ENCODE measurements at regions not wholly inside any gene's neighbourhood (a gene's known extent, or its start where the extent isn't known, plus 50 kb on each side); places are given as distances from the start of the nearest gene placed in this dataset.

GRCh38 chr11:19536131-19536530, 176.5 kb upstream of the NAV2 start:
- no peak for DNase-seq (ENCODE audit: low read depth)
- TF ChIP-seq CTCF (IDR thresholded peaks at IDR 0.05; ENCODE audit: low read depth, low read length, missing control alignments), result no peak

GRCh38 chr11:19530505-19530904, 182.1 kb upstream of the NAV2 start:
- TF ChIP-seq CTCF (IDR thresholded peaks at IDR 0.05; ENCODE audit: low read depth, low read length, missing control alignments), result no peak
- DNase-seq (ENCODE audit: low read depth), result no peak
- no peak overlapping the region for H3K4me3 ChIP-seq (ENCODE audit: low read depth, low read length)

More at GRCh38 chr11:19536131-19536530, 176.5 kb upstream of the NAV2 start:
- no peak overlapping the region for H3K4me3 ChIP-seq (ENCODE audit: low read depth, low read length)

GRCh38 chr11:19526119-19526518, 186.5 kb upstream of the NAV2 start:
- no peak for TF ChIP-seq CTCF (IDR thresholded peaks at IDR 0.05; ENCODE audit: low read depth, low read length, missing control alignments)
- DNase-seq (ENCODE audit: low read depth), result no peak
- no peak overlapping the region for H3K4me3 ChIP-seq (ENCODE audit: low read depth, low read length)

- TF ChIP-seq CTCF (IDR thresholded peaks at IDR 0.05; ENCODE audit: low read depth, low read length, missing control alignments), result no peak
- H3K4me3 ChIP-seq (ENCODE audit: low read depth, low read length), result no peak overlapping the region
- no peak for DNase-seq (ENCODE audit: low read depth)
Observed at GRCh38 chr11:19525714-19526113, 186.9 kb upstream of the NAV2 start.

- TF ChIP-seq CTCF (IDR thresholded peaks at IDR 0.05; ENCODE audit: low read depth, low read length, missing control alignments), result no peak
- H3K4me3 ChIP-seq (ENCODE audit: low read depth, low read length), result no peak overlapping the region
- peak; percentile 7 for DNase-seq (ENCODE audit: low read depth)
Observed at GRCh38 chr11:19525276-19525675, 187.4 kb upstream of the NAV2 start.

- DNase-seq (ENCODE audit: low read depth), result no peak
- no peak for TF ChIP-seq CTCF (IDR thresholded peaks at IDR 0.05; ENCODE audit: low read depth, low read length, missing control alignments)
- no peak overlapping the region for H3K4me3 ChIP-seq (ENCODE audit: low read depth, low read length)
Observed at GRCh38 chr11:19524171-19524671, 188.4 kb upstream of the NAV2 start.

- no peak overlapping the region for H3K4me3 ChIP-seq (ENCODE audit: low read depth, low read length)
- DNase-seq (ENCODE audit: low read depth), result no peak
- TF ChIP-seq CTCF (IDR thresholded peaks at IDR 0.05; ENCODE audit: low read depth, low read length, missing control alignments), result no peak
Observed at GRCh38 chr11:19520681-19521080, 192.0 kb upstream of the NAV2 start.

Data from GM12864 (cell line).